NCI-H2107 (cell line): ENCODE measurements at regions not wholly inside any gene's neighbourhood (a gene's known extent, or its start where the extent isn't known, plus 50 kb on each side); places are given as distances from the start of the nearest gene placed in this dataset.

Source experiments
- DNase-seq: peaks from one replicate; lab custom pipeline; 2025; lab: John Stamatoyannopoulos, UW

DNA sequence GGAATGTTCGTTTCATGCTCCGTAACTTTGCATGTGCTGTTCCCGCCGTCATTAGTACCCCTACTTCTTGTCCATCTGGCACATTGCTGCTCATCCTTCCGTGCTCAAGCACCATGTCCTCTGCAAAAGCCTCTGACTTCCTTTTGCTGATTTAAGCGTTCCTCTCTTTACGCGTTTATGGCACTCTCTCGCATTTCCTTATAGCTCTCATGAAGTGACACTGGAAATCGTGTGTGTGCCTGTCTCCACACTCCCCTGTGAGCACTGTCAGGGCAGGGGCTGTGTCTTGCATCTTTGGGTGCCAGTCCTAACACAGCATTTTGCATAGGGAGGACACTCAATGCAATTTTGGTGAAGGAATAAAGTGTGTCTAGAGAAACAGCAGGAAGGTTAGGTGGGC lies 210.6 kb upstream of the FAT1 start:
- no peak for DNase-seq

DNA sequence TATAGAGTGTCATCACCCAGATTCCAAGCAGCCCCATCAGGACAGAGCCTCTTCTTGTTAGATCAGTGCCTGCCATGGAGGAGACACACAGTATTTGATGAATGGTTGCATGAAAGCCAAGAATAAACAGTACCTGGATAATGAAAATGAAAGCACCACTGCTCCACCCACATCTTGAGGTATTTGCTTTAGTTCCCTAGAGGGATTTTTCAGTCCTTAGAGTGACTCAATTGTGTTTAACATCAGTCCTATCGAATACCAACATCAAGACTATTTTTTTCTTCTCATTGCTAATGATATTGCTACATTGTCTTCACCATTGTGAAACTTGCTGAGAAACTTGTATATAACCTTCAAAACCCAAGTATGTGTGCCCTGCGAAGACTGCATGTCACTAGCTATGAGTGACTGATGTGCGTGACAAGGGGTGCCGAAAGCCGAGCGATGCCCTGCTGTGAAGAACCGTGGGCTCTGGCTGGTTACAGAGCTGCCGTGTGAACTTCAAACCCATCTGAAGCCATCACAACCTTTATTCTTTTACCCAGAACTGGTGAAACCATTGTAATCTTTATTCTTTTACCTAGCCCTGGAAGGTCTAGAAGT lies 211.3 kb upstream of the FAT1 start:
- no peak for DNase-seq

- DNase-seq, result no peak
Measured at GRCh38 chr4:186935901-186936300, 212.2 kb upstream of the FAT1 start.

DNA sequence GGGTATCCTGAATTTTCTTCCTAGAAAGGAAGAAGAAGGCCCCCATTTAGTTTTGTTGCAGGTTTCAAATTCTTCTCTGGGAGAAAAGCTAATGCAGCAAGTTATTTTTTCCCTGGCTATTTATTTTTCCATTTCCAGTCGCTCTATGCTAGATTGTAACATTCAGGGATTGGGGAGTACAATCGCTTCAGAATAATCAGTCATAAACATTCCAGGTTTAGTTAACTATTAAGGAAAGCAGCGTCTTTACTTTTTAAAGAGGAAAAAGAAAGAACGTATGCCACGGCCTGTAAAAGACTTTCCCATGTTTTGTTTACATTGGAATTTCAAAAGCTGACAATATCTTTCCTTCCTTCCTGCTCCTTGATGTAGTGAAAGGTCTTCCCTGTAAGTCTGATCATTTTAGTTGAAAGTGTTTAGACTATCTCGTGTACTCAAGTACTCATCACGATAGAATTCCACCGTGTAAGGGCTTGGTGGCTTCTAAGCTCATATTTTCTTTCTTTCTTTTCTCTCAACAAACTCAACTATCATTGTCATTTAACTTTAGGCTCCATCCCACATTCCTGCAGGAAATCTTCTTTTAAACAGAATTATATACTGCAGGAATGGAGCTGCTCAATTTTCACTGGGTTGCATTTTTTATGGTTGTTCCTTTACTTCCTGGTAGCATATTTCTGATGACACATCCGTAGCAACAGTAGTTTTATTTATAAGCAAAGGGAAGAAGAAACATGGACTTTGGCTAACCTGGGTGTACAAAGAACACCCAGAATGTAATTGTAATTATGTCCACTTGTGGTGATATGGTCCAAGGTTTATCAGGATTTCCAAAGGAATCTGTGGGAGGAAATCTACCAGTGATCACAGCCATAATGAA lies 213.1 kb upstream of the FAT1 start:
- DNase-seq, result no peak

- DNase-seq, result no peak
Measured at GRCh38 chr4:186939226-186939625, 215.6 kb upstream of the FAT1 start.

DNA sequence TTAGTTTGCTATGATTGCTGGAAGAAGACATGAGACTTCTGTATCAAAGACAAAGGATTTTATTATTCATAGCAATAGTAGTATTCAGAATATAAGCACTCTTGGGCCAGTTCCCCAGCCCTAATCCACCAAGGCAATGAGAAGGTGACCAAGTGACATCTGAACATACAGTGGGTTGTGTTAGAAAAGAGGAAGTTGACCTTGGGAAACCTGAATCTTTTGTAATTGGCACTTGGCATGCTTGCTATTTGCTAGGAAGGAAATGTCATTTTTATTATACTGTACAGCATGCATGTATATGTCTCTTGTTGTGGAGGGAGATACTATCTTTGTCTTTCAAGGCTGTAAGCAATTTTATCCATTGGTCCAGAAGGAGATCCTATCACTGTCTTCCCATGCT lies 216.1 kb upstream of the FAT1 start:
- DNase-seq, result no peak

DNA sequence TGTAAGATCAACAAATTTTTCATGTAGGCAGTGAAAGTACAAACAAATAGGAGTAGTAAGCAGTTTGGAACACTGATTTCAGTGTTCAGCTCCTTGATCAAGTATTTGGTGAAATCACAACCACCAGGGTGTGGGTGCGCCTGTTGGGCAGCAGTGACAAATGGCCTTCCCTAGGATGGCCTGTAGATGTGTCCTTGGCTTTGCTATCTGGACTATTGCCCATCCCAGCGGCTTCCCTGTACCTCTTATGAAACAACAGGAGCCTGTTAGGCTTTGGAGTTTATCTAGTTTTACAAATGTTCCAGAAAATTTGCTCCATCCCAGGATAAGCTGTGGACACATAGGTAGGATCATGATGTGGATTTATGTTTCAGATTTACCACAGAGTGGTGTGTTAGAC lies 216.8 kb upstream of the FAT1 start:
- no peak for DNase-seq

DNA sequence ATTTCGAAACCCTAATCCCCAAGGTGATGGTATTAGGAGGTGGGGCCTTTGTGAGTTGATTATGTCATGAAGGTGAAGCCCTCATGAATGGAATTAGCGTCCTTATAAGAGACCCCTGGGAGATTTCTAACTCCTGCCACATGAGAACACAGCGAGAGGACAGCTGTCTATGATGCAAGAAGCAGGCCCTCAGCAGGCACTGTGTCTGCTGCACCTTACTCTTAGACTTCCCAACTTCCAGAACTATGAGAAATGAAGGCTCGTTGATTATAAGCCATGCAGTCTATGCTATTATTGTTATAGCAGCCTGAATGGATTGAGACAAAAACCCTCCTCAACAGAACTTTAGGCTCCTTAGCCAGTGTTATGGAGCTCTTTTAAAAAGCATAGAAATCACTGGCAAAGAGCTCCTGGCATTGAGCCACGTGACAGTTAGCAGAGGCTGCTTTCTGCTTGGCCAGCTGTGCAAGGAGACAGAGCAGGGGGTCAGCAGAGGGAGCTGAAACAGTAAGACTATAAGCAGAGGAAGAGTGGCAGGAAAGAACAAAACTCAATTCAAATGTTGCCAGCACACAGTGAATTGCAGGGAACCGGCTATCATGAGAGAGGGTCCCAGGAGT lies 219.2 kb upstream of the FAT1 start:
- no peak for DNase-seq

DNA sequence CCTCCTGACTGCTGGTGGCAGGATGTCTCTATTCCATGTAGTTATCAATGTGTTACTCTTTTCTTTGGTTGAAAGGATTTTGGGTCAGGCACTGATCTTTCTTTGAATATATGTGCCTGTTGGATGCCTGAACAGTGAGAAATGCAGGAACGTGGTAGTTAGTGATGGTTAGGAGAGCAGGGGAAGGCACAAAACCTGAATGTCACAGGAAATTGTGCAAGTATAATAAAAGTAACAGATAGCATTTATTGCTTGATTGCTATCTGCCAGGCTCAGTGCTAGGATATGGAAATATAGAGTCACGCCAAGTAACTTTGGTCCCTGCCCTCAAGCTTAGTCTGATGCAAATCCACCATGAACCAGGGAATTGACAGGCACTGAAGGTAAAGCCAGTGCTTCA lies 219.8 kb upstream of the FAT1 start:
- no peak for DNase-seq

- no peak for DNase-seq
Measured at GRCh38 chr4:186946136-186946535, 222.5 kb upstream of the FAT1 start.

- DNase-seq, result no peak
Measured at GRCh38 chr4:186946682-186947294, 223.1 kb upstream of the FAT1 start.

DNA sequence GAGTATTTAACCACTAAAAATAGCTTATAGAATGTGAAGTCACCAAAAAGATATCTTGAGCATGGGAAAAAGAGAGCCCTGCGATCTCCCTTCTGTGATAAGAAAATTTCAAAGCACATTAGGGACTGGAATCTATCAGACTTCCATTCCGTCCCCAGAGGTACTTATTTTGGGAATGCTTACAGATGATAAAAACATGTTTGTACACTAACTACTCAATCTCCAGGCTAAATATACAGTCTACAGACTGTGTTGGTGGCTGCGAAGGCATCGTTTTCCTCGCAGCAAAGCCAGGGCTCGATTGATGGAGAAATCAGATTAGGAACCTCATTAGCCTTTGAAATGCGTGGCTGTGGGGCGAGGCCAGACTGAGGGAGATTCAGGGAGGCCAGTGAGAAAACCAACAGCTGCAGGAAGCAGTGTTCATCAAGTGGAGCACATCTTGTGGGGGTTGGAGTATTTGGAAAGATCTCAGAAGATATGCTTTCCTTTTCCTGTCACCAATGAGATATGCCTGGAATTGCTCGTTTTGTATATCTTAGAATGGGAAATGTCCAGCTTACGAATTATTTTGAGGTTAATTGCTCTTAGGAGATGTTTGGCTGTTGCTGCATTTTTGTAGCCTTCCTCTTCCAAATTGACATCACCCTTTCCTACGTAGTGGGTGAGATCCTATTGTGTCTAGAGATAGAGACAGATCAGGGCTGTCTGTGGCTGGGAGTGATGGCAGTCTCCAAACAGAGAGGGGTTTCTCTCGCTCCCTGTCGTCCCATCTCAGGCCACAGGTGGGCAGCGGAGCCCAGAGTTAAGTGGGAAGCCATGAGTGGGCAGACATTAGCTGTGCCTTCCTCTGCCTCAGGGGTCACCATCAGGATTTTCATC lies 224.9 kb upstream of the FAT1 start:
- DNase-seq, result no peak

GRCh38 chr4:186949847-186950246 lies 226.2 kb upstream of the FAT1 start:
- no peak for DNase-seq

DNA sequence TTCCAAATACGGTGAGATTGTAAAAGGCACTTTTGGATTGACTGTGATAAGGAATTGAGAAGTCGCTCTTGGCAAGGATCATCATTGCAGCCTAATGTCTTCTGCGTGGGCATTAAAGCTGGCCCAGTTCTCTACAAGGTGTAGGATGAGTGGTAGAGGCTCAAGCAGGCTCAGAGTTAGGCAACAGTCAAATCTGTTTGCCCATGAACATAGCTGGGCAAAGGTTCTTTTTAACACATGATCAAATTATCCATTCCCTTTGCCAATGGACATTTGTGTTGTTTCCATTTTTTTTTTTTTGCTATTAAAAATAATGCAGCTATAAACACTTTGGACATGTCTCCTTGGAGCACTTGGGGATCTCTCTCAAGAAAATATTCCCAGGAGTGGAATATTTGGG lies 229.1 kb upstream of the FAT1 start:
- no peak for DNase-seq

- DNase-seq, result no peak
Measured at GRCh38 chr4:186953599-186954260, 230.1 kb upstream of the FAT1 start.

DNA sequence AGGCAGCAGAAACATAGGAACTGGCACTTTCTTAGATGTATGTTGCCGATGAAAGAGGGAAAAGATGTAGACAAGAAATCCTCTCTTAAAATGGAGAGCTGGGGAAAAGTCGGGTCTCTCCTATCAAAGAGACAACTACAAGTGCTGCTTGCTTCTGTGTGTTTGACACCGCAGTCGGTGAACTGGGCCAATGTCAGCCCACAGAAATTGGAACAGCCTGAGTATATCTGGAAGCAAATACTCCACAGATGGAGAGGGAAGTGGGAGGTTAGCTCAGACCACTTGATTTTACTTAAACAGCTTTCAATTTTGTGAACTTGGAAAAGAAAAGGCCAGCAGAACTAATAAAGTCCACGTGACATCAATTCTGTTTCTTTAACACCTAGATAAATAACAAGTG lies 230.9 kb upstream of the FAT1 start:
- no peak for DNase-seq

GRCh38 chr4:186954956-186955355 lies 231.3 kb upstream of the FAT1 start:
- no peak for DNase-seq

GRCh38 chr4:186957952-186958555 lies 234.4 kb upstream of the FAT1 start:
- DNase-seq, result no peak

DNA sequence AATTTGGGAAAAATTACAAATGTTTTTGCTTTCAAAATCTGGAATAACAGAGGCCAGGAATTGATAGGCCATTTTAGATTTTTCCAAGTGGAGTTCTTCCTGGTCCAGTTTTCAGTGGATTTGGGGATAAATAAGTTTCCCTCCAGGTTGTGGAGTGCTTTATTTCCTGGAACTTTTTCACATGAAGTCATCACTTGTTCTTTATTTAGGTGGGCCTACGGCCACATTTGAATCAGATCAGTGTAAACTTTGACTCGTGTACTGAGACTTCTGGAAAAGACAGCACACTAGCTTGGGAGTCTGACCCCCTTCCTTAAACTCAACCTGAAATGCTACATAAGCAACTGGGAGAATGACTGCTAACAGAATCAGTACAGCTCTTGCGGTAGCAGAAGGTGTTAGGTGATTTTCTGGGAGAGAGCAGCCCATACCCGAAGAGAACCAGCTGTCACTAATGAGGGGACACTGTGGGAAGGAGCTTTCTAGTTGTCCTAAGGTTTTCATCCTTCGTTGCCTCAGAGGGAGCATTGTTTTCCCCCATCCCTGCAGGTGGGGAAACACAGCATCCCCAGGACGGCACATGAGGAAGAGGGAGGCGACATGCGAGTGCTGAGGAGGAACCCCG lies 235.2 kb upstream of the FAT1 start:
- DNase-seq, result no peak

DNA sequence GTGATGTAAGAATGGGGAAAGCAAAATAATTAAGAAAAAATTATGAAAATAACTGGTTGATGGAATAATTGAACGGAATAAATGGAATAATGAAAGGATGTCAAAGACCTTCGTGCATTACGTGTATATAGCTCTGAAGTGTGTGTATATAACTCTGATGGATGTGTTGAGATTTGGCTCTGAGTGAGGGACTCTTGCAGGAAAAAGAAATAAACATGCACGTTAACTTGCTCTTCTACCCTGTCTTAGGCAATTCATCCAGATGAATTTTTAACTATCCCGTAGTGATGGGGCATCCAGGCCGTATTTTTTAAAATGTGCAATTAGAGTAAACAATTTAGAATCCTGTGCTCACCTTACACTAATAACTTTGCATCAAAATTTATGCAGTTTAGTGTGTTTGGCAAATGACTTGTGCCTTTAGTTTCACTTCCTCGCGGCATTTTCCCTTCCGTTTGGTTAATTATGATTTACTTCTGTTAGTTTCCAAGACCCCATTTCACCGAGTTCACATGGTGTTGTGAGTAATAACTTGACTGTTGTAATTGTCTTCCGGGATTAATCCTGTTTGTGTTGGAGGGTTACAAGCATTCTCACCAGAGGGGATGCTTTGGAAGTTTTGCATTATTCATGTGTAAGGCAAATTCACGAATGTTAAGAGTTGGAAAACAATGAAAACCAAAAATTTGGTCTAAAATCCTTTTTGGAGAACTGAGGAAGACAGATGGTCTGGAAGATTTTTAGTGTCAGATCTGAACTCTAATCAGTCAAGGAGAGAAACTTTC lies 256.5 kb upstream of the FAT1 start:
- DNase-seq, result no peak
